G401 (cell line): ENCODE measurements at regions not wholly inside any gene's neighbourhood (a gene's known extent, or its start where the extent isn't known, plus 50 kb on each side); places are given as distances from the start of the nearest gene placed in this dataset.
A peak's percentile ranks its signal among the peaks of the same experiment; 100 is the strongest.

Source experiments
- DNase-seq: peaks from one replicate; pipeline ENCODE4 v3.0.0-alpha.2; 2015; ENCODE audit warnings: low spot score
- in situ Hi-C: cut with HindIII; loops from 2 replicates; pipeline ENCODE4 v1.10.0; 2016; ENCODE audit warnings: low sequenced_read_pairs, mixed read lengths

DNA sequence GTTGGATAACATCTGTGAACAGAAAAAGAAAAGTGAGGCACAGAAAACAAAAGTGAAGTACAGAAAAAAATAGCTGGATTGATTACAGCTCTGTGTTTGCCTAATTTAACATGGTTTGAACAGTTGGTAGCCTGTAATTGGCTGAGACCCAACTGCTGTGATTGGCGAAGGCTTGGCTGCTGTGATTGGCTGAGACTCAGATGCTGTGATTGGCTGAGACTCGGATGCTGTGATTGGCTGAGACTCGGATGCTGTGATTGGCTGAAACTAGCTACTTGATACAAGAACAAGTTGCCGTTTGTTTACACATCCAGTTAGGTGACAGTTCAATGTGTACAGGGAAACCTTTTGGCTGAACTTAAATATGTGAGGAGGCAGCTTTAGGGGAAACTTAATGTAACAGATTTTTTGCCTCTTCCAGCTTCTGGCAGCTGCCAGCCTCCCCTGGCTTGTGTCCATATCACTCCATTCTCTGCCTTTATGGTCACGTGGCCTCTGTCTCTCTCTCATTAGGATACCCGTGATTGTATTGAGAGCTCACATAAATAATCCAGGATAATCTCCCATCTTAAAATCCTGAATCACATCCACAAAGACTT is 223.4 kb upstream of the FOXA2 start:
- DNase-seq, result peak; percentile 3
- in situ Hi-C loops, result no loop called here

DNA sequence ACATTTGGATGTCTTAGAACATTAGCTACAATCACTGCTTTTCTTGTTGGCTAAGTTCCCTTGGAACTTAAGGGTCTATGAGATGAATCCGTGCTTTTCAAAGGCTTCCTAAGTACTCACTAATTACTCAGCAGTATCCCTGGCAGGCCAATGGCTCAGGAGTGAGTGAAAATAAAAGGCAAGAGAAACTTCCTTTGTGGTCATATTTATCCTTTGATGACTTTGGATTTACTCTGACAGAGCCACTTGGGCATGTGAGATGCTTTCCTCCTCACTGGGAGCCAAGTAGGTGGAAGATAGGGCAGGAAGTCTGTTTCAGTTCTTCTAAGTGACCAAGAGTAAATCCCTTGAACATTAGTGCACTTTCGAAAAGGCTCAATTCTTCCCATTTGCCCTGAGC is 224.3 kb upstream of the FOXA2 start:
- in situ Hi-C loops, result no loop called here
- DNase-seq, result no peak

DNA sequence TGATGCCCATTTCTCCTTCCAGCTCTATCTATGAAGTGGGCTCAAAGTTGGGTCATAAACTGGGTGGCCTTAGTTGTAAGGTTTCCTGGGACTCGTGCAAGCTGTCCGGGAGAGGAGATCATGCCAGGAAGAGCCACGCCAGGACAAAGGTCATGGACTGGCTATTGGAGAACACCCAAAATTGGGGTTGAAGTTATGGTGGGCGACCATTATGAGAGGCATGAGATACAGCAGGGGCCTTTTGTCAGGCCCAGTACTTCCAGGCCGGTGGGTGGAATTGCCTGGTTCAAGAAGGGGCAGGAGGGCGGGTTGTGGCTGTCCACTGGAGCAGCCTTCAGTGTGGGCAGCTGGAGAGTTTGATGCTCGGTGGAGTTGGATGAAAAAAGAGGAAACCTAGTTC is 225.1 kb upstream of the SSTR4 start:
- in situ Hi-C loops, result no loop called here
- no peak for DNase-seq

DNA sequence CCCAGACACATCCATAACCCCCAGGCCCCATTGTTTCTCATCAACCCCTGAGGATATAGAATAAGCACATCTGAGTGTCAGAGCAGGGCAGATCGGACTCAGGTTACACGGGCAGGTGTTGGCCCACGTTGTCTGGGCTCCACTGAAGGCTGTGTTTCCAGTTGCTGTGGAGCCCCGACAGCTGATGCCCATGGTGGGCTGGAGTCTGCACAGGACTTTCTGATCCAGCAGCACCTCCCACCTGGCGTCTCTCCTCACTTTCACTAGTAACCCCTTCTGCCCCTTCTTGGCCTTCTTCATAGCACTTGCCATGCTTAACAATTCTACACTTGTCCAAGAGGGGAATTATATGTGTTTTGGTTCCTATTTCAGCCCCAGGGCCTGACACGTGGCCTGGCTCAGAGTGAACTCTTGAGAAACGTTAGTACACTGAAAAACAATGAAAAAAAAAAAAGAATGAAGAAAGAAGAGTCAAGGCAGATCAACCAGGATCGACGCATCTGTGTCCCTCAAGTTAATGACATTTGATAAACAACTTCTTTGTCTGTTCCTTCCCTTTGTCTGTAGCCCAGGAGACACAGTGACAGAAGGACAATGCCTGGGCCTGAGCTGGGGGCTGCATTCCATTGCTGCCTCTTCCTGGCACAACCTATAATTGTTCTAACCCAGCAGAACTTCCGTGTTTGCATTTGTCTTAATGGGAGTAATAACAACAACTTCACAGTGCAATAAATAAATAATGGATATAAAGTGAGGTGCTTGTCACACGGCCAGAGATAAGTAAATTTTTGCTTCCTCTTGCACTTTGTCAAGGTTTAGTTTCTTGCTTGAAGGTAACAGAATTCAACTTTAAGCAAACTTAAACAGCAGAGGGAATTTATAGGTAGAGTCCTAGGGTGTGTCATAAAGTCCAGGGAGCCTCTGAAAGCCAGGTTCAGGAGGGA is 224.2 kb upstream of the SSTR4 start:
- in situ Hi-C loops, result no loop called here
- DNase-seq, result no peak

DNA sequence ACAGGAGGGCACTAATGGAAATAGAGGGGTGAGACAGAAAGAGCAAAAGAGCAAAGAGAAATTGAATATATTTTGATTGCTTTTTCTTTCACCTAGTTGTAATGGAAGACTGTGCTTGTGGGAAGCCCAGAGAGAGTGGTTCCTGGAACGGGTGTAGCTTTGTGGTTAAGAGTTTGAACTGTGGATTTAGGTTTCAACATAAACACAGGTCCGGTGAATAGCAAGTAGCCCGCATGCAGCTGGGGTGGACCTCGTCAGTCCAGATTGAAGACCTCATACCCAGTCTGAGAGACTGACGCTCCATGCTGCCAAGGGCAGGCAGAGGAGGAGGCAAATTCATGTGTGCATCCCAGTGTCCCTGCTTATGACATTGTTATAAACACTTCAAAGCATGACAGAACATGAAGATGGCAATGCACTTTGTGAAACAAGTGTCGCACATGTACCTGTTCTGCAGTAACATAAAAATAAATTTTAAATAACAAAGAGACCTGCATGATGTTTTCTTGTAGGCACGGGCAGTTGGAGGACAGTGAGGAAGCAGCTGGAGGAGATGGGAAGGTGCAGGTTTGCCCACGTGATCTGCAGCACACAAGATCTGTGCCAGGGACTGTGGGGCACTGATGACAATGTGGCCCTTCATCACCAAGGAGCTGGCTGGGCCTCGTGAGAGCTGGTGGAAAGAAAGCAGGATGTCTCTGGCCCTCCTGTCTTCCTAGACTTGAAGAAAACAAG is 220.5 kb upstream of the SSTR4 start:
- DNase-seq, result no peak
- in situ Hi-C loops, result no loop called here

DNA sequence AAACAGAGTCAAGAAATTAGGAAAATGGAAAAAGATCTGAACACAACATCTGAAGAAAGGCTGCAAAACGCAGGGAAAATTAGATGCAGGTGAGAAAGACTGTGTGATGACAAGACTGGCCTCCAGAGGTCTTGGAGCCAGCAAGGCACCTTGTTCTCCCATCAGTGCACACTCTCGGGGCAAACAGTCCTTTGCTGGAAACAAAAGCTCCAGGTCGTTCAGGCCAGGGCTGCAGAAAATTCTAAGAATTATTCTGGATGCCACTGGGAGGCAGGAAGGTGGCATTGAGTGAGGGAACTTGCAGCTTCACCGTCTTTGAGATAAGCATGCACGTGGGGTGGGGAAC is 219.9 kb upstream of the SSTR4 start:
- in situ Hi-C loops, result no loop called here
- no peak for DNase-seq

DNA sequence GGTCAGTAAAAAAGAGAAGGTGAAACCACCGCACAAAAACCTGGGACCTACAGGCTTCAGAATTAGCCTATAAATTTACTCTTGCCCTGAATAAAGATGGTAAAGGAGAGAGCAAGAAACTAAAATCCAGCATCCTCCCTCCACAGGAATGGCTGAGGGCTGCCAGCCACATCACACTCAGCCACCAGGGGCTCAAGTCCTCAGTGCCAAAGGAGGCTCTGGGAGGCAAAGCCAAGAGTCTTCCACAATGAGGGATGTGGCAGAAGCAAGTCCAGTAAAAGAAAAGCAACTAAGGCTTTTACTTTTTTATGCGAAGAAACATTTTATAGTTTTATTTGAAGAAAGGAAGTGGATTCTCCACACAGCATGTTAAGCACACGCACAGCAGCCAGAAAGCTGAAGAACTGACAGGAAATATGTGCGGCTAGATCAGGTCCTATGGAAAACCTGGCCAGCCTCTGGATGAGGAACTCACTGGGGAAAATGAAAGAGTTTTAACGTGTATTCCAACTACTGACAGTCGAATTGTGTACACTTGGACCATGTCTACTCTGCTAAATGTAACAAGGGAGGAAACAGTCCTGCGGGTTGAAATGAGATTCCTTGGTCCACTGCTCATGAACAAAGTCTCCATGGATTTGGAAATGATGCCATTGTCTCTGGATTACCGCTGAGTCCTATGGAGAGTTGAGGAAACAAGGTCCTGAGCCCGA is 219.4 kb upstream of the SSTR4 start:
- in situ Hi-C loops, result no loop called here
- peak; percentile 3 for DNase-seq

DNA sequence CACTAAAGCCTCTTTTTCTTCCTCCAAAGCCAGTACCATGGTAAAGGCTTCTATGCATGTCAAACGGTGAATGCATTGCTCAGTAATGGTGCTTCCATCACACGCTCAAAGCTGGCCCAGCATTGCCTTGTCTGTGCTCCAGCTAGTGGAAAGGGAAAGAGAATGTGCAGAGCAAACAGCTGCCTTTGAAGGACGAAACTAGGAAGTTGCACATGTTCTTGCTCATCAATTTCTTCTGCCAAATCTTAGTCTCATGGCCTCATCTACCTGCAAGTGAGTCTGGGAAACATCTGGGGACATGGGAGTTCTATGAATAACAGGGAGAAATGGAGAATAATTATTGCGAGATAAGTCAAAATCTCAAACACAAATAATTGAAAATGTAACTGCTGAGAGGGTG is 216.5 kb upstream of the SSTR4 start:
- in situ Hi-C loops, result no loop called here
- DNase-seq, result no peak

DNA sequence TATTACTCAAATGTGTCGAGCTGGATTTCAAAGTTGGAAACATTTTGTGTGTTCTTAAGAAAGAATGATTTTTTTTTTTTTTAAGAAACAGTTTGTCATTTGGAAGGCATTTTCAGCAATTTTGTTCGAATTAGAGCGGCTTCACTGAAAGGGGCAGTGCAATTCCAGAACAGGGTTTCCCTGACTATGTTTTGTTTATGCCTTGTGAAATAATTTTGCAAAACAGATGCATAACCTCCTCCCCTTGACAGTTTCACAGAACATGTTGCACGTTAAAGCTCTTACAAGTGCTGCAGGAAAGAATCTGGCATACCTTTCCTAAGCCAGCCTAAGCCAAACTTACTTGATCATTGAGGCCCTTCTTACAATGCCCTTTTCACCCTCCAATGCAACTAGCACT is 216.0 kb upstream of the SSTR4 start:
- DNase-seq, result no peak
- in situ Hi-C loops, result no loop called here

DNA sequence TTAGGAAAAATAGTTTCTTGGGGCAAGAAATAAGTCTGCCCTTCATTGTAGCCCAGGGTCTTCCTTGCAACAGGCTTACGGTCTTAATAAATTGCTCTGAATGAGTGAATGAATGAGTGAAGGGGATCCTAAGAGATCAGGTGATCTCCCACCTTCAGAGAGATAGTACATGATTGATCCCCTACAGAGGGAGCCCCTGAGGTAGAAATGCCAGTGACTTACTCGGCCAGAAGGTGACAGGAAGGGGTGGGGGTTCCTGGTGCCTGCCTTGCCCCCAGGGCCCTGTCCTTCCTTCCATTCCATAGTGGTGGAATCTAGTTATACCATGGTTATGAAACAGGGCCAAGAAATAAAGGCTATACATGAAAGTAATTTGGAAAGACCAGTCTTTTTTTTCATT is 215.3 kb upstream of the SSTR4 start:
- in situ Hi-C loops, result no loop called here
- no peak for DNase-seq

DNA sequence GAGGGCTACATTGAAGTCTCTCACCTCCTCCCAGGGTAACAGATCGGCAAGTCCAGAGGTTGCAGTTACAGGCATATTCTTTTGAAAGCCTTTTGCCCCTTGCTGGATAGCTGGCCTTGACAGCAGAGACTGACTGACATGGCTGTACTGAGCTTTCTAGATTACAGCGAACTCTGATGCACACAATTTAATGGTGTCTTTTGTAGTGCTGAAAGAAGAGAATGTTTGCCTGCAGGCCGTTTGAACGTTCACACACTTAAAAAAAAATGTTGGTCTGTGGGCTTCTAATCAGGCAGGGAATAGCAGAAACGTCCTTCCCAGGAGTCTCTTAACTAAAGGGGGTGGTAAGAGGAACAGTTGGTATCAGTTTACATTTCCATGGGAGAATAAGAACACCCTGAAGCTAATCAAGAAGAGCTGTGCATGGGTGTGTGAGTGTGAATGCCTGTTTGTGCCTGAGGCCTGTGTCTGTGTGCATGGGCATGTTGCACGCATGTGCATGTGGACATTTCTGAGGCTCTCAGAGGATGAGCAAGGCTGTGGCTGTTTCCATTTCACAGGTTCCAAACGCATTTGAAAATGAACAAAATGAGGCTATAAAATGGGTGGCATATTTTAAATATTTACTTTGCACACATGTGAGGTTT is 213.9 kb upstream of the SSTR4 start:
- DNase-seq, result no peak
- in situ Hi-C loops, result no loop called here

DNA sequence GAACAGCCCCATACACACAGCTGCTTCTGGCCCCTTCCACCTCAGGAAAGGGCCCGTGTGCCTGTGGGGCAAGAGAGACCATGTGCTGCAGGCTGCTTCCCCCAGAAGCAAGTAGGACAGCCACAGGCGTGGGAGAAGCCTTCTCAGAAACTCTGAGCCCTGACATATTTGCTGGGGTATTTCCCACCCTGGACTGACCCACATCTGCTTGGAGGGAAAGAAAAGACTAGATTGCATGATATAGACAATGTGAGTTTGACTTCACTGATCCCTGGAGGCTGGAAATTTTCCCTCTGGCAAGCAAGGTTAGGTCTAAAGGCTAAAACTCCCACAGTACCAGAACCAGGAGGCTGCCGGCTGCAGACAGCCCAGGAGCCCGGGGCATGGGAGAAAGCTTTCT is 213.3 kb upstream of the SSTR4 start:
- in situ Hi-C loops, result no loop called here
- DNase-seq, result no peak

DNA sequence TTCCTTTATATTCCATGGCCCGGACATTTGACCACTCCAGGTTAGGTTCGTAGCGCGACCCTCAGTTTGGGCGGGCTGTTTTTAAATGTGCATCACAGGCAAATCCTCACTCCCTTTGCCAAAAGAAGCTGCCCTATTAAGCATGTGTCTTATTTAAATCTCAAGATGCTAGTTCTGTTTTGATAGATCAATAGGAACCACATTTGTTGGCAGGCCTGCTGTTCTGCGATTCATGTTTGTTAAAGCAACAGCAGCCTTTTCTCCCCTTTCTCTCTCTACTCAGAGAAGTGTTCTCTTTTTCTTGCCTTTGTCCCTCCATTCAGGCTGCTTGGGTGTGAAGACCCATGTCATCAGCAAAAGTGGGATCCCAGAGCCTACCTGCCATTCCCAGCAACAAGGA is 212.0 kb upstream of the SSTR4 start:
- no peak for DNase-seq
- in situ Hi-C loops, result no loop called here

DNA sequence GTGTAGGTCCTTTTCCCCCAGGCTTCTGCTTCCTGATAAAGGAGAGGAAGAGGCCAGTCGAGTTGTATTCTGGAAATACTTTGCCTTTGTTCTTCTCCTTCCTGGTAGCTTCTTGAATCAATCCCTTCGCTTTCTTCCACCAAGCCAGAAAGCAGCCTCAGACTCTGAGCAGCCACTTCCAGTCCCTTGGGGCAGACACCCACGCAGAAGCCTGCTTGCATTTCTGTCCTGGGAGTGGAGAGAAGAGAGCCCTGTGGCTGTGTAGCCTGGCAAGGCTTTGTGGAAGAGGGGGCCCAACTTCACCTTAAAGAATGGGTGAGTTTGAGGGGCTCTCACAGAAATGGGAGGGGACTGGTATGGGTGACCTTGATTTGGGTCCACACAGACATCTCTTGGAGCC is 211.0 kb upstream of the SSTR4 start:
- no peak for DNase-seq
- in situ Hi-C loops, result no loop called here

DNA sequence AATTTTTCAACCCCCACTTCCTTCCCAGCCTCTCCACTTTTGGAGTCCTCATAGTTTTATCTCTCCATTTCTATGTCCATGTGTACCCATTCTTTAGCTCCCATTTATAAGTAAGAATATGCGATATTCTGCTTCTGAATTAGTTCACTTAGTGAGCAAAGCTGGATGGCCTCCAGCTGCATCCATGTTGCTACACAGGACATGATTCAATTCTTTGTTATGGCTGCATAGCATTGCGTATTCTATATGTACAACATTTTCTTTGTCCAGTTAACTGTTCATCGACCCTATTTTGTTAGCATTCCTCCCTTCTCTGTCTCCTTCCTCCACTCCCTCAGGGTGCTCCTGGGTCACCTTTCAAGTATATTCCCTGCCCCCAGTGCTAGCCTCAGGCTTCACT is 210.0 kb upstream of the SSTR4 start:
- DNase-seq, result no peak
- in situ Hi-C loops, result no loop called here

DNA sequence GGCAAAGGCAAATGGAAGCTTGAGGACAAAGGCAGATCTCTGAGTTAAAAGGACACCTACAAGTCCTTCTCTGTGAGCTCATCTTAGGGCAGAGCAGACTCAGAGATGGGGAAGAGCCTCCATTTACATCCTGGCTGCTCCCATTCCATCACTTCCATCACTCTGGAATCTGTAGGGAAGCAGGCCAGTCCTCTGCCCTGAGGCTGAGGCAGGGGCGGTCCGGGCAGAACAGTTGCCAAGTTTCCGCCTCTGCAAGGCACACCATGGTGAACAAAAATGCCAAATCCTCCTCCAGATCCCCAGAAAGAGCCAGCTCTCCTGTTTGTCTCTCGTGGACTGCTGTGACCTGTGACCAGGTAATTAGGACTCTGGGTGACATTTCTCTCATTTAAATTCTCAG is 209.6 kb upstream of the SSTR4 start:
- in situ Hi-C loops, result no loop called here
- DNase-seq, result no peak

DNA sequence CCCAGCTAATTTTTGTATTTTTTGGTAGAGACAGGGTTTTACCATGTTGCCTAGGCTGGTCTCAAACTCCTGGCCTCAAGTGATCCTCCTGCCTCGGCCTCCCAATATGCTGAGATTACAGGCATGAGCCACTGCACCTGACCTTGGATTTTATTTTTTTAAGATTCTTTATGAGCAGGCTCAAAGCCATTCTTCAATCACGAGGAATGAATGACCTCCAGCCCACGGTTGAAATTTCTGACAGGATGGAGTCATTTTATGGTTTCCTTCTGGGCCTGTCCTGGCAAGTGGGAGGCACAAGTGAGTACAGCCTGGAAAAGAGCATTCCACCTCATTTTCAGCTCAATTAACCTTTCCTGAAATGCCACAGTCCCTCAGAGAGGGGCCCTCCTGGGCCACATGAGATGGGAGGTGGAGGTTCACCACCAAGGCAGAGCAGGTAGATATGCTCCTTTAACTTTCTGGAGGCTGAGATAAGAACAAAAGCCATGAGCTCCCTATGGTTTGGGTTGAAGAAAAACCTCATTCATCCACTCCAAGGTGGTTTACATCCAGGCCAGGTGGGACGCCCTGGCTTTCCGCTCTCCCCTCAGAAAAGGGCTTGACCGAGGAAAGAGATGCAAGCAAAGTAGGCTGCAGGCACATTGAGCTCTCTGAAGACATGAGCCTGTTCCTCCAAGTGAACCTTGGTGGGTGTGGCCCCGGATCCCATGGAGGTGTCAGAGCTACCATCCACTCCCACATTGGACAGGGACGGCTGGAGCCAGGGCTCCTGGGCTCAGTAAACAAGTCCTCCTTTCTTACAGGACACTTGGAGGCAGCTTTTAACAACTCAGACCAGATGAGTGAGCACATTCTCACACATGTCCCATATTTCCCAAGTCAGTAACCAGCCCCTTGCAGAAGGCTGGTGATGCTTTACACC is 208.5 kb upstream of the SSTR4 start:
- in situ Hi-C loops, result no loop called here
- no peak for DNase-seq

DNA sequence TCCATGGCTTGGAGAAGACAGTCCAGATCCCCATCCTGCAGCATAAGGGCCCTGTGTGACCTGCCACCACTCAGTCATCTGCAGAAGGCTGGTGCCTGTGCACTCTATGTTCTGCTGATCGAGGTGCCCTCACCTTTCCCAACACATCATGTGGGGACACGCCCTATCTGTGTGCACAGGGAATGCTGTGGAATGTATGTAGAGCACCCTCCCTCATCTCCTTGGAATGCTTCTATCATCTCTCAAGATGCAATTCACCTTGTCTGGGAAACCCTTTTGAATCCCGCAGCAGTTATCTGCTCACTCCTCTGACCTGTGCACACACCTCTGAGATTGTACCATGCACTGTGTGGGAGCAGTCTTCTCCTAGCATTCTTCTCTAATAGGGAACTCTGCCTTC is 207.2 kb upstream of the SSTR4 start:
- in situ Hi-C loops, result no loop called here
- DNase-seq, result no peak
